ENCODE measurements at regions not wholly inside any gene's neighbourhood (a gene's known extent, or its start where the extent isn't known, plus 50 kb on each side); places are given as distances from the start of the nearest gene placed in this dataset.

DNA sequence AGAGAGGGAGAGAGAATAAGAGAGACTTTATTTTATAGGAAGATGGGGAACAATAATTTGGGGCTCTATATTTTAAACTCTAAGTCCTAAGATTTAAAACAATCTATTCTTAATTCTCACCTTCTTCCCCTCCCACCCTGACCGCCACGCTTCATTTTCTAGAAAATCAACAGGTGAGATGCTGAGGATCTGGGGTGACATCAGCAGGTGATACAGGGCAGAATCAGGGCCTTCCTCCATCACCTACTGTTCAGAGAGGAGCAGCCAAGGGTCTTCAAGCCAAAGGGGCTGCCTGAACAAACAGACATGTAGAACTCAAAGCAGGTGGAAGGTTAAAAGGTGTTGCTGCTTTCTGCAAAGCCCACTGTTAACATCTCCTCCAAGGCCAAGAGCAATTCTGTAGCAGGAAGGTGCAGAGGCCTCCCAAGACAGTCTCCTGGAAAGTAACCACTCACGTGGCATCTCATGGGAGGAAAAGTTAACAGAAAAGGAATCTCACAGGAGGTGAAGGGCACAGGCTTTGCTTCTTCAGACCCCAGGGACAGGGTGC is 183.6 kb upstream of the TLE3 start:
- no peak for DNase-seq (ENCODE audit: low read depth in 2 of 2)

DNA sequence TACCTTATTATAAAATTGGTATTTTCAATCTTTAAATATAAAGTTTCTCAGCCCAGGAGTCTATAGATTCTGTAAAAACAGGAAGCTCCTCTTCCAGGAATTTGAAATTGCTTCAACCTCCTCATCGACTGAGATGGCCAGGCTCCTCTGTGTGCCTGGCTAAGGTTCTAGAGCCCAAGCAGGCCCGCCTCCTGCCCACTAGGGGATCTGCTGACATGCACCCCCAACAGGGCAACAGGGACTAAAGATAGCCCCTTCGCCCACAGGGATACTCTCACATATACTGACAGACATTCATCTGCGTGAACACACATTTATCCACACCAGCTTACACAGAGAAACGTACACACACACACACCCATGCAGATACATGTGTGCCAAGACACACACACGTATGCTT is 183.1 kb upstream of the TLE3 start:
- no peak for DNase-seq (ENCODE audit: low read depth in 2 of 2)

DNA sequence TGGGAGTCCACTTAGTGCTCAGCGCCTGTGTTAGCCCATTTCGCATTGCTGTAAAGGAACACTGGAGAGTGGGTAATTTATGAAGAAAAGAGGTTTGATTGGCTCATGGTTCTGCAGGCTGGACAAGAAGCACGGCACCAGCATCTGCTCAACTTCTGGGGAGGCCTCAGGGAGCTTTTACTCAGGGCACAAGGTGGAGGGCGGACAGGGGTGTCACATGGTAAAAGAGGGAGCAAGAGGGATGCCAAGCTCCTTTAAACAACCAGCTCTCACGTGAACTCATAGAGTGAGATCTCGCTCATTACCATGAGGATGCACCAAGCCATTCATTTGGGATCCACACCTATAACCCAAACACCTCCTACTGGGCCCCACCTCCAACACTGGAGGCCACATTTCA is 181.4 kb upstream of the TLE3 start:
- no peak for DNase-seq (ENCODE audit: low read depth in 2 of 2)

DNA sequence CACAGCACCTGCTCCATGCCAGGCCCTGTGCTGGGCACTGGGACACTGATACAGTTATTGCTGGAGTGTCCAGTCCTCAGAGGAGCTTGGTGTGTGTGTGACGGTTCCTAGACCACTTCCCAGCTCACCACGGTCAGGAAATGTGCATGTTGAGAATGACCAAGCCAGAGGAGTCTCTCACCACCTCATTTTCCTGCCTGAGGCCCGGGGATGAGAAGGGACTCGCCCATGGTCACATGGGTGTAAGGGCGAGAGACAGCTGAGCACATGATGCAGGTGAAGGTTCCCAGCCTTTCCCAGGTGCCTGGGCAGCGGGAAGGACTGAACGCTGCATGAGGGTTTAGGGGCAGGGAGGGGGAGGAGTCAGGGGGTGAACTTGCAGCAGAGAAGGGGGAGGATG is 180.9 kb upstream of the TLE3 start:
- no peak for DNase-seq (ENCODE audit: low read depth in 2 of 2)

DNA sequence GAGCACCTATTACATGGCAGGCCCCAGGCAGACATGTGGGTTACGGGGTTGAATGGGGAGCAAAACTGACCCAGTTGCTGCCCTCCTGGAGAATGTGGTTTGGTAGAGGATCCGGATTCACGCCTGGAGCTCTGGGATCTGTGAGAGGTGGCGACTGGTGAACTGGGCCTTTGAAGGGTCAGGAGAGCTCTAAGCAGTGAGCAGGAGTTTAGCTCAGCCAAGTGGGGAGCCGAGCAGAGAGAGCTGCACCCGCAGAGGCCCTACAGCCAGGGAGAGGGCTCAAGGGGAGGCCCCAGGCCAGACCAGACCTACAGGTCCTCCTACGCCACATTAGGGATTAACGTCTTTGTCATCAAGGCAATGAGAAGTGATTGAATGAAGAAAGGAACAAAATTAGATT is 179.8 kb upstream of the TLE3 start:
- no peak for DNase-seq (ENCODE audit: low read depth in 2 of 2)

DNA sequence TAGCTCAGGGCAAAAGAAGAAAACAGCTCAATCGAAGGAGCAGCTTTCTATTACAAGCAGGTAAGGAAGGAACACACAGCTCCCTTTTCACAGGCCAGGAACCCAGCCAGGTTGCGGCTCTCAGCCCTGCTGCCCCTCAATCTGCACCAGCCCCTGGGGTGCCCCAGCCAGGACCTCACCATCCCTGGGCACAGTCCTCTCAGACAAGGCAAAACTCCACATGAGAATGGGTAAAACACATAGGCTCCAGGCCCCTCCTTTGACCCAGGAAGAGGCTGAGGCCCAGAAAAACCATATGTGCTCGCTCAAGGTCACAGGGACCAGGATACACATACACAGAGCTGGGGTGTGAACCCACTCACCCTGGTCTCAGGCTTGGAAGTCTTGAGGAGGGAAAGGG is 178.7 kb upstream of the TLE3 start:
- no peak for DNase-seq (ENCODE audit: low read depth in 2 of 2)

DNA sequence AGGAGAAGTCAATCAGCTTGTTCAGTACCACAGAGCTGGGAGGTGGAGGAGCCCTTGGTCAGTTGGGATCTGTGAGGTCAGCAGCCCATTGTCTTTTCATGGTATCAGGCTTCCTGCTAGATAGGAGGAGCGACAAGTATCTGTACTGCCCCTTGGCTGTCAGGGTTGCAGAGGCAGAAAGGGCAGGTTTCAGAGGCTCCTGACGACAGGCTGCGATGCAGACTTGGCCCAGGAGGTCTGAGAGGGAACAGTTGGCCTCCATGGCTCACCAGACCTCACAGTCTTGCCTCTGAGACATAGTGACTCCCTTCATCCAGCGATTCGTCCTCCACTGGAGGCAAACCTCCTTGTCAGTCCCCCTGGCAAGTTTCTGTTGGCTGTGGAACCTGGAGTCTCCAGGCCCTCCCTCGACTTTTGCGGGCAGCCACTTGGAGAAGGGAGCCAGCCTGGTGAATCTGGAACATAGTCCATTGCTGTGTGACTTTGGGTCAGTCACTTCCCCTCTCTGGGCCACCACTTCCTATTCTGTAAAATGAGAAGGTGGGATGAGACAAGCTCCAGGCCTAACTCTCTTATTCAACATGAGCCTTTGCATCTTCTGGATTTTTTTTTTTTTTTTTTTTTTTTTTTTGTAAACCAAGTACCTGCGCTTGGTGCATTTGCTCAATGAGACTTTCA is 177.9 kb upstream of the TLE3 start:
- DNase-seq (ENCODE audit: low read depth in 2 of 2) = no peak

DNA sequence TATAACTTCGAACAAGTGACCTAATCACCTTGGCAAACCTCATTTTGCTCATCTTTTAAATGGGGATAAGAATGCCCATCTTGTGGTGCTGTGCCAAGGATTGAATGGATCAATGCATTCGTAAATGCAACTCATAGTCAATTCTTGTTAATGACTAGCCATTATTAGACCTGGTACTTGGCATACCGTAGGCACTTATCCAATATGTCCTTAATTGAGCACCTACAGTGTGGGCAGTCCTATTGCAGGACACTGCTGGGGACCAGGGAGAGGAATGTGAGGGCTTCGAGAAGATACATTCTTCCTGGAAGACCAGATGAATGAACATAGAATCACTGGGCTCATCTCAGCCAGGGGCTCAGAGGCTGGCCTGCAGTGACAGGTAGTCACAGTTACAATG is 177.2 kb upstream of the TLE3 start:
- no peak for DNase-seq (ENCODE audit: low read depth in 2 of 2)

DNA sequence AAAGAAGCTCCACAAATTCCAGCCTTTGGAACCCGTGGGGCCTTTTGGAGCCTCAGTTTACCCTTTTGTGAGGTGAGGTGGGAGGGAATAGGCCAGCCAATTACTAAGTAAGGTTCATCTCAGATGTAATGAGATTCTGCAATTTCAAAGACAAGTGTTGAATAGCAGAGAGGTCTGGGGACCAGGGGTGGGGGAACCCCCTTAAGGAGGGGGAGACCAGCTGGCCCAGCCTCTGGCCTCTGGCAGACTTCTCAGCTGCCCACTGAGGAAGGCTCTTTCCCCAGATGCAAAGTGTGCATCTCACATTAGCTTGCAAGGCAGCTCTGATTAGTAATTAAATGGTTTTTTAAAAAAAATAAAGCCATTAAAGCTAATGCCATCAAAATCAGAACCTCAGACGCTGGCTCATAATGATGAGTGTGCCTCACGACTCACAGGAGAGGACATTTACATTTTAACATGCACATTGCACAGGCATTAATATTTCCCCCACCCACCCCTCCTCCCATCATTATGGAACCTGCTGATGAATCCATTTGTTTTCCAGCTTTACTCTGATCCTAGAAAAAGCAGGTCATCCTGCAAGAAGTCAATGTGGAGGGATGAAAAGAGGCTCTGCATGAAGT is 176.7 kb upstream of the TLE3 start:
- DNase-seq (ENCODE audit: low read depth in 2 of 2) = no peak

DNA sequence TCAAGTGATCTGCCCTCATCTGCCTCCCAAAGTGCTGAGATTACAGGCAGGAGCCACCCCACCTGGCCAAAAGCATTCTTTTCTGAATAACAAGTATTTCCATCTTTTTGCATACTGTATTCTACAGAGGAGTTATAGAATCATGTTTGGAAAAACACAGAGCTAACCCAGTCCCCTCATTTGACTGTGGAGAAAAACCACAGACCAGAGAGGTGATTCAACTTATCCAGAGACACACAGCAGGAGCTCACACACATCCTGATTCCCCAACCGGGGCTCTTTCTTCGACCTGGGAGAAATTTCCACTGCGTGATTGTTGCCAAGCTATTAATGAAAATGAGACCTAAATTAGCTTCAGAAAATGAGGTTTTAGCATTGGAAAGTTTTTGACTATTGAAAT is 176.1 kb upstream of the TLE3 start:
- no peak for DNase-seq (ENCODE audit: low read depth in 2 of 2)

DNA sequence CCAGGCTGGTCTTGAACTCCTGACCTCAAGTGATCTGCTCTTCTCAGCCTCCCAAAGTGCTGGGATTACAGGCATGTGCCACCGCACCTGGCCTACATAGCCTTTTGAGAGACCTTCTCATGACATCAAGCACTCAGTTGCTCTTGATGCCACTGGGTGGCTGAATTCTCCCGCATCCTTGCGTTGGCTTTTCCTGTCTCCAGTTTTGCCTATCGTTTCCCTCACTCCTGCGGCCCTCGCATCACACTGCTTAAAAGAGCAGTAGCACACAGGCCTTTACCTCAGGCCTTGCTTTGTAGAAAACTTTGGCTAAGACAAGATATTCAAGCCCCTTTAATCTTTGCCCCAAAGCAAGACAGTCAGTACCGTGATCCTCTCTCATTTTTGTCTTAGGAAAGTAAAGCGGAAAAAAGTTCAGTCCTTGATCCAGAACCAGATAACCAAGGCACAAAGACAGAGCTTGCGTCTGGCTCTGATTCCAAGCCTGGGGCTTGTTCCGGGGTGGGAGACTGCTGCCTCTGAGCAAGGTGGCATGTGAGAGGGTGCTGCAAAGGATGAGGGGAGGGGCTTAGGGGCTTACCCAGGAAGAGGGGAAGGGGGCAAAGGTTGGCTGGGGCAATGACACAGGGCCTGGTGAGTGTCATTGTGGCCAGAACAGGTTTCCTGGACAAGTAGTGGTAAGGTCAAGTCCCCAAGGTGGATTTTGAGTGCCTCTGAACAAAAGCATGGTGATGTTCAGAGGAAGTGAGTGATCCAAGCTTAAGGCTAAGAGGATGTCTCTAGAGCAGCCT is 175.0 kb upstream of the TLE3 start:
- DNase-seq (ENCODE audit: low read depth in 2 of 2) = no peak

DNA sequence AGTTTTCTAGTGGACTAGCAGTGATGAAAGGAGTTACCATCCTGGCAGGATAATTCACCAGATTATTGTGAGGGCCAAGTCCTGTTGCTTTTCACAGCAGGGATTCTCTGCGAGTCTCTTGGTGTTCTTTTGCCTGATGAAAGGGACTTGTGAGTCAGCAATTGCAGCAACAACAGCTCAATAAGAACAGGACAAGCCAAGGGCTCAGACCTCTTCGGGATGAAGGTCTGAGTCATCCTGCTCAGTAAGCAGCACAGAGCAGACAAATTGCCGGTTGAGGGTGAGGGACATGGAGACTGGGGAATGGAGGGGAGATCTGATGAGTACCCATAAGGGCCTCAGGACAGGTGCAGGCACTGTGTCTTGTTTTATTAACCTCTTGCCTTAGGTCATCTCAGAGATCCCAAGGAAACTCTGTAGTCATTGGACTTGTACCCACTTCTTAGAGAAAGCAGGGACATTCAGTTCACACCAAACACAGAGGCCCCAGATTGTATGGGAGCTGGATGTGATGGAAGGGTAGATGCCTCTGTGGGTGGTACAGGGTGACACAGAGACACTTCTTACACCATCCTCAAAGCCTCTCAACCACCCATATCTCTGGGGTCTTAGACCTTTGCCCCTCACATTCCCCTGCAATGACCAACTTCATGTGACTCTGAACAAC is 173.8 kb upstream of the TLE3 start:
- DNase-seq (ENCODE audit: low read depth in 2 of 2) = no peak

DNA sequence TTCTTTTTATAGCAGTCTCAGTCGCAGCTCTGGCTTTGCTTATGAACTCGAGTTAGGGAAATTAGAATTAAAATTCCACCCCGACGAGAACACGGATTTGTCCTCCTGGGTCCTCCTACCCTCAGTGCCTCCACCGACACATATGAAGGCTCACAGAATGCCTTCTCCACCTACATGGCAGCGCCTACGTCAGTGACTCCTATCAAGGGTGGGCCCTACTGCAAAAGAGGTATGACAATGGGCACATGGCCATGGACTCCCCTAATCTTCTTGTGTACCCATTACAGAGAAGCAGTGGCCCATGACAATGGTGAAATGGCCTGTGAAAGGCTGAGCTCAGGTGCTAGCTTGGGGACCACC is 173.0 kb upstream of the TLE3 start:
- DNase-seq (ENCODE audit: low read depth in 2 of 2) = no peak

DNA sequence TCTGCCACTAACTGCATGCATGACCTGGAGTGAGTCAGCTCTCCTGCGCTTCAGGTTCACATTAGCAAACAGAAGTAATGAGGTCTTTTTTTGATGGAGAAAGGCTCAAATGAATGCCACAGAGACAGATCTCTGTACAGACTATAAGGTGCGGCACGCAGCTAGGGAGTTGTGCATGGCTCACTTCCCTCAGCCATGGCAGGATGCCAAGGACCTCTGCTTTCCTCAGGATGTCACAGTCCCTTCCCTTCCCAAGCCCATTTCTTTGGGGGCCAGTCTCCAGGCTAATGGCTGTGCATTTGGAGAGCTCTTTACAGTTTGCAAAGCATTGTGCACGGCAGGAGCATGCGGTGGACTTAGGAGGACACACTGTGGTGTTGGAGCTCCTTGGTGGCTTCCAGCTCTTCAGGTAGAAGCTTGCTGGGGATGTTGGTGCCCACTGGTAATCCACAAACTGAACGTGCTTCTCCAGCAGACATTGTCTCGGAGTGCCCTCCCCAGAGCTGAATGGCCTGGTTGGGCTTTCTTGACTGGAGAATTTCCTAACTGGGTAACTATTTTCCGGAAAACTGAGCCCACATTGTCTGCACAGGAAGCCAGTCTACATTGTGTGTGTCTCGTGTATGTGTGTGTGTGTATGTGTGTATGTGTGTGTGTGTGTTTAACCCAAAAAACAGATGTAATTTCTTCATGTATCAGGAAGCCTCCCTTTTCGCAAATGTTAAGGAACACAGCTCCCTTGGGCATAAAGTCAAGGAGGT is 172.5 kb upstream of the TLE3 start:
- DNase-seq (ENCODE audit: low read depth in 2 of 2) = no peak

DNA sequence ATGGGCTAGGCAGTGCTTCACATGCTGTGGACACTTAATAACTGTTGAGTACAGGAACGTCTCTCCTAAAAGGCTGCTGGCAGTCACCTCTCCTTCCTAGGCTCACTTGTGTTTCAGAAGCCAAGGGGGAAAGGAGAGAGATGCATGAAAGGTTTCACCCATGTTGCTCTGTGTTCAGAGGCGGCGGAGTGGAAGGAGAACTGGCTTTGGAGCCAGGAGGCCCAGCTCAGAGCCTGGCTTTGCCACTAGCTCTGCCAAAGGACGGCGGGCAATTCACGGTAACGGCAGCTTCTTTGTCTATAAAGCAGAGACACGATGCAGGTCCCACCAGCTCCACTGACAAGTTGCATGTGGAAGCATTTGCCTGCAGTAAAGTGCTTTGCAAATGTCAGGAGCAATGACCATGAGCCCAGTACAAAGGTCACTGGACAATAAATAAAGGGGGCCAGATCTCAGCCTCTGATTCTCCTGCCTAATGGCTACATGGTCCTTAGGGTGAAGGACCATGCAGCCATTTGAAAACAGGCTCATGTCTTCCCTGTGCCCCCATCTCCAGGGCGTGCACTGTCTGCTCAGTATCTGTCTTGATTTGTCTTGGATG is 171.7 kb upstream of the TLE3 start:
- DNase-seq (ENCODE audit: low read depth in 2 of 2) = no peak

DNA sequence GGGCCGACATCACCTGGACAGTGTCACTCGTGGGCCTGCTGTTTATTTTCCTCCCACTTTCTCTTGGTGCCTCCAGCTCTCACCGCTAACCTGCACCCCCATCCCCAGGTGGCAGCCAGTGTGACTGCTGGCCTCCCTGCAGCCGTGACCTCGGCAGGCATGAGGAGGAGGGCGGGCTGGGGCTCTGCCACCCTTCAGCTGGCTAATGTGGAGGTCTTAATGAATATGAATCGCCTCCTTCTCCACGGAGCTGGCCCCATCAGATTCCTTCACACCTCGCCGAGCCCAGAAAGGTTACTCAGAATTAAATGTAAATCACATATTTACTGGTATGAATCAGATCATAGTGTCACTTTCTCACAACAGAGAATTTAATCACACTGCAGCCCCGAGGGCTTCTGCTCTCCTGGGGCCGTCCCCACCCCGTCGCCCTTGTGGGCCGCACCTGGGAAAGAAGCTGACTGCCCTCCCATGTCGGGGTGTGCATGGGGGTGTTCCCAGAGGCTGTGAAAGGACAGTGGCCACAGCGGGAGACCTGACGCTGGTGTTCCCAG is 171.1 kb upstream of the TLE3 start:
- no peak for DNase-seq (ENCODE audit: low read depth in 2 of 2)

DNA sequence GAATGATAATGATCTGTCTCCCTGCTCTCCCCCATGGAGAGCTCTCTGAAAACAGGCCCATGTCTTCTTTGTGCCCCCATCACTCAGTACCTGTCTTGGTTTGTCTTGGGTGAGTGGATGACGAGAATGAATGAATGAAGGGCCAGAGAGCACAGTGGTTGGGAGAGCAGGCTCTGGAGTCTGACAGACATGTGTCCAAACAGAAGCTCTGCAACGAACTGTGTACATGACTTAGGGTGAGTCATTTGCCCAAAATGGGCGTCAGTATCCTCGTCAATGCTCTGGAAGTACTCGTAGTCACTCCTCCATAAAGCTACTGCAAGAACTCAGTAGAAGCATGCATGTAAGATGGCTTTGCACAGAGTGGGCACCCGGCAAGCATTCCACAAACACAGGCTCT is 170.2 kb upstream of the TLE3 start:
- DNase-seq (ENCODE audit: low read depth in 2 of 2) = no peak

DNA sequence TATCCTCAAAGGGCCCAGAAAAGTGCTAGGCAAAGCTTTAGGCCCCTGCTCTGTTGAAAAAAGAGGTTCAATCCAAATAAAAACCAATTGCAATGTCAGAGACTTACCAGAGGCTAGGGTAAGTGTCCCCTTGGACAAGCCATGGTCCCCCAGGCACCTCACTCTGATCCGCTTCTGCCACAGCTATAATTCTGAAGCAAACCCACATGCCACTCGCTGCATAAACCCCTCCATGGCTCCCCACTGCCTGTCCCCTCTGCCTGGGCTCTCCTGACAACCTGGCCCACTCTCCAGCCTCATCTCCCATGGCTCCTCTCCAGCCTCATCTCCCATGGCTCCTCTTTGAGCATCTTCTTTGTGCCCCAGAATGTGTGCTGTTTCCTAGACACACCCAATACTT is 169.6 kb upstream of the TLE3 start:
- DNase-seq (ENCODE audit: low read depth in 2 of 2) = no peak

DNA sequence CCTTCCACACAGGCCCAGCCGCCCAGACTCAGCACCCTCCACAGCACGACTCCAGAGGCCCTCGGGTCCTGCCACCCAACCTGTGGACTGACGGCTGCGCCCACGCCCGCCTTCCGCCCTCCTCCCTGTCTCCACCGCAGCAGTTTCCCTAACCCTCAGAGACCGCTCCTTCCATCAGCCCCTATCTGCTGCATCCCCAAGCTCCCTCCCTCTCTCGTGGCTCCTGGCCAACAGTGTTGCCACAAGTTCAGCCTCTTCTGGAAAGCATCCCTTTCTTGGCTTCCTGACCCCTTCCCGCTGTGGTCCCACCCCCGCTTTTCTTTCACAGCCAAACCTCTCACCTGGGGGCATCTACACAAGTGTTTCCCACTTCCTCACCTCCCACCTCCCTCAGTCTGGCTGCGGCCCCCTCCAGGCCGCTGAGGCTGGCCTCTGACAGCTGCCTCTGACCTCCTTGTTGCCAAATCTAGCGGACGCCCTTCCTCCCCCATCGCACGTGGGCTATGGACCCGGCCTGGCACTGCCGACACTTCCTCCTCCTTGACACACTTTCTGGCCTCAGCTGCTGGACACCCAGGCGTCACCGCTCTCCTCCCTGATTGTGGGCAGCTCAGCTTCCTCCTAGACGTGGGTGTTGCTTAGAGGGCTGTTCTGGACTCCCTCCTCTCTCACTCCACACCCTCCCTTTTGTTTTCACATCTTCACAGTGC is 168.8 kb upstream of the TLE3 start:
- no peak for DNase-seq (ENCODE audit: low read depth in 2 of 2)

DNA sequence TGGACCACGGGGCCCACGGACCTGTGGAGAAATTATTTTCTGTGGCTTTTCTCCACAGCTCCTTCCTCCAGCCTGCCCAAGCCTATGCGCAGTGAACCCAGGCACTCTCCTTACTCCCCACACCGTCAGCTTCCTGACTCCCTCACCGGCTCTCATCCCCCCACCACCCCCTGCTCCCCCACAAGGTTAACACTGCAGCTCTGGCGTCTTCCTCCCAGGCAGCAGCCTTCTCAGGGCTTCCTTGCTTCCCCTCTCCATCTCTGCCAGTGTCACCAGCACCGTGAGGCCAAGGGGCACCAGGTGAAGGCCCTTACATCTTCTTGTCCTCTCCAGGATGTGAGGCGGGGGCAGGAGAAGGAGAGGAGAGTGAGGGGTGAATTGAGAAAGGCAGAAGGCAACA is 168.3 kb upstream of the TLE3 start:
- no peak for DNase-seq (ENCODE audit: low read depth in 2 of 2)

Data from stimulated activated CD4-positive, alpha-beta T cell treated with anti-CD3 and anti-CD28 coated beads, Interleukin-1b, Interleukin-23, amount 100 ng/mL, for 1 hour (primary cell).